Neural cell (in vitro differentiated cells): ENCODE measurements at regions not wholly inside any gene's neighbourhood (a gene's known extent, or its start where the extent isn't known, plus 50 kb on each side); places are given as distances from the start of the nearest gene placed in this dataset.

Experiments
- H2AFZ ChIP-seq: fragments of 200-600, 300-800 bp; sonication (generic), shearing (Covaris generic); 2 replicates; pipeline ENCODE4 v1.6.0; 2014; ENCODE audit warnings: low read depth, mild to moderate bottlenecking, antibody characterized with exemption, low read length, moderate library complexity
- H3F3A ChIP-seq: fragments of 200-600 bp; shearing (Covaris generic); 2 replicates; pipeline ENCODE4 v1.6.1; 2016; ENCODE audit warnings: mild to moderate bottlenecking, moderate library complexity, mixed read lengths, antibody characterized with exemption, low read length; ENCODE audit not compliant: insufficient read depth, poor library complexity, severe bottlenecking
- H3K27ac ChIP-seq: fragments of 200-600, 300-800 bp; sonication (generic), shearing (Covaris generic); 2 replicates; pipeline ENCODE4 v1.5.1; 2014; ENCODE audit warnings: mild to moderate bottlenecking, low read length, moderate library complexity
- H3K27me3 ChIP-seq: fragments of 300-800, 200-600 bp; sonication (generic), shearing (Covaris generic); 2 replicates; pipeline ENCODE4 v1.6.0; 2014; ENCODE audit warnings: mild to moderate bottlenecking, low read depth, low read length, moderate library complexity; ENCODE audit not compliant: insufficient read depth
- H3K36me3 ChIP-seq: fragments of 300-800, 200-600 bp; sonication (generic), shearing (Covaris generic); 2 replicates; pipeline ENCODE4 v1.5.1; 2014; ENCODE audit warnings: mild to moderate bottlenecking, antibody characterized with exemption, low read length, moderate library complexity; ENCODE audit not compliant: insufficient read depth
- H3K4me2 ChIP-seq: fragments of 300-800, 200-600 bp; sonication (generic), shearing (Covaris generic); 2 replicates; pipeline ENCODE4 v1.6.0; 2014; ENCODE audit warnings: mild to moderate bottlenecking, low read length
- H3K4me3 ChIP-seq: fragments of 300-800, 200-600 bp; sonication (generic), shearing (Covaris generic); 2 replicates; pipeline ENCODE4 v1.5.1; 2014; ENCODE audit warnings: mild to moderate bottlenecking, low read length, moderate library complexity
- H3K79me2 ChIP-seq: fragments of 200-600 bp; shearing (Covaris generic); replicated peaks from 2 replicates; pipeline ENCODE4 v1.6.0; 2014; ENCODE audit warnings: mild to moderate bottlenecking, low read length, moderate library complexity; ENCODE audit not compliant: insufficient read depth
- H3K9ac ChIP-seq: fragments of 300-800, 200-600 bp; sonication (generic), shearing (Covaris generic); 2 replicates; pipeline ENCODE4 v1.6.1; 2016; ENCODE audit warnings: mild to moderate bottlenecking, low read length, mixed read lengths
- H3K9me2 ChIP-seq: fragments of 200-600 bp; shearing (Covaris generic); 2 replicates; pipeline ENCODE4 v1.6.1; 2016; ENCODE audit warnings: mild to moderate bottlenecking, low read length, mixed read lengths; ENCODE audit not compliant: insufficient read depth
- H3K9me3 ChIP-seq: fragments of 200-600, 300-800 bp; sonication (generic), shearing (Covaris generic); 2 replicates; pipeline ENCODE4 v1.6.1; 2016; ENCODE audit warnings: mild to moderate bottlenecking, mixed run types, low read length, moderate library complexity, mixed read lengths
- H4K20me1 ChIP-seq: fragments of 200-600 bp; shearing (Covaris generic); 2 replicates; pipeline ENCODE4 v1.6.1; 2016; ENCODE audit warnings: mild to moderate bottlenecking, mixed run types; ENCODE audit not compliant: insufficient read depth
- EP300 ChIP-seq: fragments of 450-650 bp; conservative IDR thresholded peaks from 2 replicates; pipeline ENCODE4 v1.6.1; 2014; ENCODE audit warnings: antibody characterized with exemption, mild to moderate bottlenecking, moderate library complexity; ENCODE audit not compliant: poor library complexity, severe bottlenecking
- EZH2 ChIP-seq: fragments of 200-600, 300-800 bp; shearing (Covaris generic), sonication (generic); IDR thresholded peaks from 2 replicates; pipeline ENCODE4 v1.6.1; 2014; ENCODE audit warnings: antibody characterized with exemption, low read length, borderline replicate concordance, mild to moderate bottlenecking; ENCODE audit not compliant: insufficient read depth, poor library complexity, severe bottlenecking
- MXI1 ChIP-seq: fragments of 450-650 bp; conservative IDR thresholded peaks from 2 replicates; pipeline ENCODE4 v1.6.1; 2014; ENCODE audit warnings: antibody characterized with exemption, mild to moderate bottlenecking; ENCODE audit not compliant: poor library complexity, severe bottlenecking
- POLR2AphosphoS5 ChIP-seq: IDR thresholded peaks from 2 replicates; pipeline ENCODE4 v1.6.1; 2012
- RAD21 ChIP-seq: fragments of 450-650 bp; conservative IDR thresholded peaks from 2 replicates; pipeline ENCODE4 v1.6.1; 2014; ENCODE audit warnings: antibody characterized with exemption, mild to moderate bottlenecking, moderate library complexity
- SMC3 ChIP-seq: fragments of 450-650 bp; conservative IDR thresholded peaks from 2 replicates; pipeline ENCODE4 v1.6.1; 2014; ENCODE audit warnings: antibody characterized with exemption, mild to moderate bottlenecking, moderate library complexity; ENCODE audit not compliant: poor library complexity
- TAF1 ChIP-seq: IDR thresholded peaks from 2 replicates; pipeline ENCODE4 v1.6.1; 2012; ENCODE audit warnings: low read depth
- TF ChIP-seq, protein P1 (sequence below): IDR thresholded peaks from 2 replicates; pipeline ENCODE4 v1.6.1; 2012; ENCODE audit warnings: borderline replicate concordance
- TF ChIP-seq, protein P2 (sequence below): fragments of 450-650 bp; IDR thresholded peaks from 2 replicates; pipeline ENCODE4 v1.5.1; 2014; ENCODE audit warnings: antibody characterized with exemption, mild to moderate bottlenecking, moderate library complexity; ENCODE audit not compliant: poor library complexity, severe bottlenecking

DNA sequence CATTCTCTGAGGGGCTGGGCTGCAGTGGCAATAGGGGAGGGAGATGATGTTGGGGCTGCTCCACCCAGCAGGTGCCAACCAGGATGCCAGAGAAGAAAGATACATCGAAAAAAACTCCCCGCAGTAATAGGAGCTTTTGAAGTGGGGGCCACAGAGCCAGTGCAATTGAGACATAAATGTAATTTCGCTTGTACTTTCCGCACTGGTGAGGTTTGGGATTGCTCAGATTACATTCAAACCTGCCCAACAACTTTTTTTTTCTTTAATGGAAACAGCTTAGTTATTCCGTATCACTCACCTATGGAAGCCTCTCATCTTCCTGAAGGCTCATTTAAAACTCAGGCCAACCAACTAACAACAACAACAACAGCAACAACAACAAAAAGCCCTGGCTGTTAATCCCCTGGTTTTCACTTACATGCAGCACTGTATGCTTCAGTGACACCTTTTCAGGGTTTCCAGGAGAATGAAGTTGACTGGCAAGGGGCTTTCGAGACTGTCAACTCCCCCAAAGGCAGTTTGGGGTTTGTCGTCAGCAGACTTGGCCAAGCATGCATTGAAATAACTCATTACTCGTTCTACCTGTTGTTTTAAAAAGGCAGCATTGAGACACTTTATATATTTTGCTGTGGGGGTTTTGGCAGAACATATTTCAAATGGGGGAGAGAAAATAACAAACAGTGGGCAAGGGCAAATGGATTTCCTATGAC is 163.8 kb downstream of the EBLN2 start:
- H3K9me3 ChIP-seq, result no peaks in the 10 kb centered on the region
- H3K27me3 ChIP-seq, result no peaks in the 10 kb centered on the region
- H3K79me2 ChIP-seq, result no peaks in the 10 kb centered on the region
- H4K20me1 ChIP-seq, result no peaks in the 10 kb centered on the region
- H3K36me3 ChIP-seq, result no peaks in the 10 kb centered on the region
- H3K9ac ChIP-seq, result no peak overlapping the region
- no peak overlapping the region for H3K4me2 ChIP-seq
- H2AFZ ChIP-seq, result no peak overlapping the region
- H3F3A ChIP-seq, result no peaks in the 10 kb centered on the region
- no peak for TF ChIP-seq EZH2
- TF ChIP-seq, protein P1, sequence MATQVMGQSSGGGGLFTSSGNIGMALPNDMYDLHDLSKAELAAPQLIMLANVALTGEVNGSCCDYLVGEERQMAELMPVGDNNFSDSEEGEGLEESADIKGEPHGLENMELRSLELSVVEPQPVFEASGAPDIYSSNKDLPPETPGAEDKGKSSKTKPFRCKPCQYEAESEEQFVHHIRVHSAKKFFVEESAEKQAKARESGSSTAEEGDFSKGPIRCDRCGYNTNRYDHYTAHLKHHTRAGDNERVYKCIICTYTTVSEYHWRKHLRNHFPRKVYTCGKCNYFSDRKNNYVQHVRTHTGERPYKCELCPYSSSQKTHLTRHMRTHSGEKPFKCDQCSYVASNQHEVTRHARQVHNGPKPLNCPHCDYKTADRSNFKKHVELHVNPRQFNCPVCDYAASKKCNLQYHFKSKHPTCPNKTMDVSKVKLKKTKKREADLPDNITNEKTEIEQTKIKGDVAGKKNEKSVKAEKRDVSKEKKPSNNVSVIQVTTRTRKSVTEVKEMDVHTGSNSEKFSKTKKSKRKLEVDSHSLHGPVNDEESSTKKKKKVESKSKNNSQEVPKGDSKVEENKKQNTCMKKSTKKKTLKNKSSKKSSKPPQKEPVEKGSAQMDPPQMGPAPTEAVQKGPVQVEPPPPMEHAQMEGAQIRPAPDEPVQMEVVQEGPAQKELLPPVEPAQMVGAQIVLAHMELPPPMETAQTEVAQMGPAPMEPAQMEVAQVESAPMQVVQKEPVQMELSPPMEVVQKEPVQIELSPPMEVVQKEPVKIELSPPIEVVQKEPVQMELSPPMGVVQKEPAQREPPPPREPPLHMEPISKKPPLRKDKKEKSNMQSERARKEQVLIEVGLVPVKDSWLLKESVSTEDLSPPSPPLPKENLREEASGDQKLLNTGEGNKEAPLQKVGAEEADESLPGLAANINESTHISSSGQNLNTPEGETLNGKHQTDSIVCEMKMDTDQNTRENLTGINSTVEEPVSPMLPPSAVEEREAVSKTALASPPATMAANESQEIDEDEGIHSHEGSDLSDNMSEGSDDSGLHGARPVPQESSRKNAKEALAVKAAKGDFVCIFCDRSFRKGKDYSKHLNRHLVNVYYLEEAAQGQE, result no peak
- H3K27ac ChIP-seq, result no peak overlapping the region
- no peak overlapping the region for H3K4me3 ChIP-seq
- no peaks in the 10 kb centered on the region for H3K9me2 ChIP-seq

DNA sequence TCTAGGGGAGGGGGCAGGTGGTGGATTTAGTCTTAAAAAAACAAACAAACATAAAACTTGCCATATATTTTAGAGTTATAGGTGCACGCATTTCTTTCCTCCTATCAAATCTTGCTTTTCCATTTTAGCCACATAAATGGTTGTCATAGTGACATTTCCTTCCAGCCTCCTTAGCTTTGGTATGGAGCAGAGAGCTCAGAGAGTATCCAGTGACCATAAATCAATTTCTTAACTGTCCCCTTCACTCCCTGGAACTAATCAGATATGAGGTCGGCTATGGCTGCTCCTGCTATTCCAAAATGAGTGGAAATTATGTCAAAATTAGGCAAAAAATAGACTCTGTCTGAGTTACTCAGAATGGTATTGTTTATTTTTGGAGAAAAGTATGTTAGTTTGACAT is 164.5 kb downstream of the EBLN2 start:
- no peak overlapping the region for H2AFZ ChIP-seq
- no peaks in the 10 kb centered on the region for H3K27me3 ChIP-seq
- no peak overlapping the region for H3K4me2 ChIP-seq
- no peak for TF ChIP-seq TAF1
- TF ChIP-seq, protein P1, result no peak
- no peak for TF ChIP-seq SMC3
- no peak for TF ChIP-seq RAD21
- no peak for TF ChIP-seq EP300
- no peak for TF ChIP-seq MXI1
- TF ChIP-seq, protein P2, sequence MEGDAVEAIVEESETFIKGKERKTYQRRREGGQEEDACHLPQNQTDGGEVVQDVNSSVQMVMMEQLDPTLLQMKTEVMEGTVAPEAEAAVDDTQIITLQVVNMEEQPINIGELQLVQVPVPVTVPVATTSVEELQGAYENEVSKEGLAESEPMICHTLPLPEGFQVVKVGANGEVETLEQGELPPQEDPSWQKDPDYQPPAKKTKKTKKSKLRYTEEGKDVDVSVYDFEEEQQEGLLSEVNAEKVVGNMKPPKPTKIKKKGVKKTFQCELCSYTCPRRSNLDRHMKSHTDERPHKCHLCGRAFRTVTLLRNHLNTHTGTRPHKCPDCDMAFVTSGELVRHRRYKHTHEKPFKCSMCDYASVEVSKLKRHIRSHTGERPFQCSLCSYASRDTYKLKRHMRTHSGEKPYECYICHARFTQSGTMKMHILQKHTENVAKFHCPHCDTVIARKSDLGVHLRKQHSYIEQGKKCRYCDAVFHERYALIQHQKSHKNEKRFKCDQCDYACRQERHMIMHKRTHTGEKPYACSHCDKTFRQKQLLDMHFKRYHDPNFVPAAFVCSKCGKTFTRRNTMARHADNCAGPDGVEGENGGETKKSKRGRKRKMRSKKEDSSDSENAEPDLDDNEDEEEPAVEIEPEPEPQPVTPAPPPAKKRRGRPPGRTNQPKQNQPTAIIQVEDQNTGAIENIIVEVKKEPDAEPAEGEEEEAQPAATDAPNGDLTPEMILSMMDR, result no peak
- TF ChIP-seq EZH2, result no peak
- no peak for TF ChIP-seq POLR2AphosphoS5
- no peaks in the 10 kb centered on the region for H3F3A ChIP-seq
- H3K9me3 ChIP-seq, result no peaks in the 10 kb centered on the region
- H4K20me1 ChIP-seq, result no peaks in the 10 kb centered on the region
- H3K9ac ChIP-seq, result no peak overlapping the region
- no peak overlapping the region for H3K4me3 ChIP-seq
- no peaks in the 10 kb centered on the region for H3K79me2 ChIP-seq
- H3K36me3 ChIP-seq, result no peaks in the 10 kb centered on the region
- H3K27ac ChIP-seq, result no peak overlapping the region
- H3K9me2 ChIP-seq, result no peaks in the 10 kb centered on the region
